ENCODE measurements at regions not wholly inside any gene's neighbourhood (a gene's known extent, or its start where the extent isn't known, plus 50 kb on each side); places are given as distances from the start of the nearest gene placed in this dataset.

GRCh38 chr2:2719781-2720180 is 388.7 kb upstream of the MYT1L start:
- no peak for DNase-seq

- no peak for DNase-seq
Measured at GRCh38 chr2:2719015-2719414, 387.9 kb upstream of the MYT1L start.

- DNase-seq: no peak
Measured at GRCh38 chr2:2717406-2717805, 386.3 kb upstream of the MYT1L start.

GRCh38 chr2:2716771-2717170 is 385.7 kb upstream of the MYT1L start:
- no peak for DNase-seq

GRCh38 chr2:2715036-2715818 is 384.2 kb upstream of the MYT1L start:
- no peak for DNase-seq

- no peak for DNase-seq
Measured at GRCh38 chr2:2714408-2714807, 383.3 kb upstream of the MYT1L start.

- no peak for DNase-seq
Measured at GRCh38 chr2:2709431-2709770, 378.3 kb upstream of the MYT1L start.

- no peak for DNase-seq
Measured at GRCh38 chr2:2708575-2709430, 377.7 kb upstream of the MYT1L start.

GRCh38 chr2:2707206-2707991 is 376.3 kb upstream of the MYT1L start:
- DNase-seq: no peak

GRCh38 chr2:2706306-2706705 is 375.2 kb upstream of the MYT1L start:
- DNase-seq: no peak

GRCh38 chr2:2705871-2706270 is 374.8 kb upstream of the MYT1L start:
- DNase-seq: no peak

- DNase-seq: no peak
Measured at GRCh38 chr2:2704428-2705090, 373.5 kb upstream of the MYT1L start.

GRCh38 chr2:2703762-2704427 is 372.8 kb upstream of the MYT1L start:
- DNase-seq: no peak

- no peak for DNase-seq
Measured at GRCh38 chr2:2703172-2703571, 372.1 kb upstream of the MYT1L start.

GRCh38 chr2:2702385-2702784 is 371.3 kb upstream of the MYT1L start:
- DNase-seq: no peak

GRCh38 chr2:2701813-2702212 is 370.7 kb upstream of the MYT1L start:
- DNase-seq: no peak

GRCh38 chr2:2701176-2701781 is 370.2 kb upstream of the MYT1L start:
- no peak for DNase-seq

- DNase-seq: no peak
Measured at GRCh38 chr2:2699121-2699505, 368.0 kb upstream of the MYT1L start.

- DNase-seq: no peak
Measured at GRCh38 chr2:2698182-2699120, 367.4 kb upstream of the MYT1L start.
